Hypothalamus (tissue), 51 donors: ENCODE measurements at regions not wholly inside any gene's neighbourhood (a gene's known extent, or its start where the extent isn't known, plus 50 kb on each side); places are given as distances from the start of the nearest gene placed in this dataset.
"Not testable (repeated sequence)": the region's sequence is repeated elsewhere in the genome, so short reads cannot be mapped to it uniquely, and the experiment has no call there.

Experiments
- DNase-seq, 51 donors: peaks; one replicate each; lab custom pipeline; 2025; lab: John Stamatoyannopoulos, UW

DNA sequence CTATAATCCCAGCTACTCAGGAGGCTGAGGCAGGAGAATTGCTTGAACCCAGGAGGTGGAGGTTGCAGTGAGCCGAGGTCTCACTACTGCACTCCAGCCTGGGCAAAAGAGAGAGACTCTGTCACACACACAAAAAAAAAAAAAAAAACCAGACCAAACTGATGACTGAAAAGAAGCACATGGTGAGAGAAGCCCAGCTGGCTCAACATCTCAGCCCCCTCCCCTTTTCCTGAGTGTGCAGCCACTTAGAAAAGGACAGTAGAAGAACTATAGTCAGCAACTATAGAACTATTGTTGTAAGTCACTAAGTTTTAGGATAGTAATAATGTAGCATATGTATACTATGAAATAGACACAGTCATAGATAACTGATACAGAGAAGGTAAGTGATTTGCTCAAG is 87.2 kb upstream of the RALGPS2 start:
- DNase-seq = no peak

DNA sequence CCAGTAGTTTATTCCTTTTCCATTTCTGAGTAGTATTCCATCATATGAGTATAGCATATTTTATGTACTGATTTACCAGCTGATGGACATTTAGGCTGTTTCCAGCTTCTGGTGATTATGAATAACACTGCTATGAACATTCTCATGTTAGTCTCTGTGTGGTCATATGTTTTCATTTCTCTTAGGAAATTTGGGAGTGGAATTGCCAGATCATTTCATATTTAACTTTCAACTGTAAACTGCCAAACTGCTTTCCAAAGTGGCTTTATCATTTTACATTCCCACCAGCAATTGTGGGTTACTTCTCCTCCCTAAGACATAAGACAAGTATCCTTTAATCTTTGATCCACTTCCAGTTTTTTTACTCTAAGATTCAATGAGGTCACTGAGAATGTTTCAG is 85.7 kb upstream of the RALGPS2 start:
- no peak for DNase-seq

DNA sequence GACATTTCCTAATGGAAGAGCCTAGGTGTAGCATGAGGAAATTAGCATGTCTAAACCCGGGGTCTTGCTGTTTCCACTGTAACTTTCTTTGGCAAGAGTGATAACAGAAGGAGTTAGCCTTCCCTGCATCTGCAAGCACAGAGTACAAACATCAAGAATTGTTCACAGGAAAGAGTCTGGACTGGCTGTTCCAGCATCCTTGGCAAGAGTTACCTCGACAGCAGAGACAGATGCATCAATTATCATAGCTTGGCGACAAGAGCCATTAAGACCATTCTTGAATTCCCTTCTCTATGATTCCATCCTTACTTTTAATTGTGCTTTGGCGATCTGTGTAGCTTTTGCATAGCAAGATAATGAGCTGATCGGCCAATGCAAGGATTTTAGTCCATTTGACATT is 82.8 kb upstream of the RALGPS2 start:
- no peak for DNase-seq

DNA sequence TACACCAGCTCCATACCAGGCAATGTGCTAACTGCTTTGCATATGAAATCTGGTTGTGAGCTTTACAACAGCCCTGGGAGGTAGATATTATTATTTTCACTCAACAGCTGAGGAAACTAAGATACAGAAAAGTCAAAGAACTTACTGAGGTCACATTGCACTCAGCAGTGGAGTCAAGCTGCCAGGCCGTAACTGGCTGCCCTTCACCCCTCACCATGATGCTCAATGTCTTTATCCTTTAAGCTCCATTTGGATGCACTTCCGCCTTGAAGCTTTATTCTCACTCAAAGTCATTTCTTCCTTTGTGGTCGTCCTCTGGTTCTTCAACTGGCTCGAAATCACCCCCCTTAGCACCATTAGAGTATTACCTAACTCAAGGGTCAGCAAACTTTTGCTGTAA is 81.7 kb upstream of the RALGPS2 start:
- no peak for DNase-seq

DNA sequence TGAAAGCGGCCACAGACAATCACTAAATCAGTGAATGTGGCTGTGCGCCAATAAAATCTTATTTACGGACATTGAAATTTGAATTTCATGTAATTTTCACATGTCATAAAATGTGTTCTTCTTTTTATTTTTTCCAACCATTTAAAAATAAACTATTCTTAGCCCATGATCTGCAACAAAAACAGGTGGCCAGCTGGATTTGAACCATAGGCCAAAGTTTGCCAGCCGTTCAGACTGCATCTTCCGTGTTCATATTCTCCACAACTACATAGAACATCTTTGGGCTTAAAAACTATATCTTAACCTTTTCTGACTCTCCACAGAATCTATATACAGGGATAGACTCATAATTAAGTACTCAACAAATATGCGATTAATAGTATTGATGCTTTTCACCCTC is 81.2 kb upstream of the RALGPS2 start:
- no peak for DNase-seq

DNA sequence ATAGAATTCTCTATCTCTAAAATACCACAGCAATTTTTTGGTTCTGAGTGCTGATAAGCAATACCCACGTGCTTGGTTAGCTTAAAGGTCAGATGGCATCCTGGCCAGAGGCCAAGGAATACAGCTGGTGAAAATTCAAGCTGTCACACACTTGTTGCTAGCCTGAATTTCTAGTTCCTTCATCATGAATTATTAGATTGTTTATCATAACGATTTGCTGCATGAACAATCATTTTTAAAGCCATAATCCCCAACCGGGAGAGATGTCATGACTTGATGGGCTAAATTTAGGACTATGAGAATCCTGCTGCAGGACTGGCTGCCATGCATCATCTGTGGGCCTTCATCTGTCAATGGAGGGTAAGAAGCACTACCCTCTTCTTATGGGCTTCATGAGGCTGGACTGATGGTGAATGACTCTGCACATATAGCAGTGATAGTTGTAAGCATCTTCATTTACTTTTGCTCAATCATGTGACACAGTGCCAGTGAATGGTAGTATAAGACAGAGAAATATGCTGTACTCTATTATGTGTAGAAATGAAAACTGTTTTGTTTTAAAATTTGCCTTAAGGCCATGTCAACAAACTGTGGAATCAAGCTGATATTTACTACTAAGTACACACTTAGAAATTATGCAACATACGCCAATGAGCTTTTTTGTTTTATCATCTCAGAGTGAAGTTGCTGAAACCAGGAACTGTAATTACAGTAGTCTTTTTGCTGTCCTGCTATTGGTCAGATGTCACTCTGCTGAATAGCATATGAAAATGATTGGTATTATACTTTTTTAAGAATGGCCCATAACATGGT is 80.5 kb upstream of the RALGPS2 start:
- DNase-seq = peak in 1 of 51 donors; percentile 2

DNA sequence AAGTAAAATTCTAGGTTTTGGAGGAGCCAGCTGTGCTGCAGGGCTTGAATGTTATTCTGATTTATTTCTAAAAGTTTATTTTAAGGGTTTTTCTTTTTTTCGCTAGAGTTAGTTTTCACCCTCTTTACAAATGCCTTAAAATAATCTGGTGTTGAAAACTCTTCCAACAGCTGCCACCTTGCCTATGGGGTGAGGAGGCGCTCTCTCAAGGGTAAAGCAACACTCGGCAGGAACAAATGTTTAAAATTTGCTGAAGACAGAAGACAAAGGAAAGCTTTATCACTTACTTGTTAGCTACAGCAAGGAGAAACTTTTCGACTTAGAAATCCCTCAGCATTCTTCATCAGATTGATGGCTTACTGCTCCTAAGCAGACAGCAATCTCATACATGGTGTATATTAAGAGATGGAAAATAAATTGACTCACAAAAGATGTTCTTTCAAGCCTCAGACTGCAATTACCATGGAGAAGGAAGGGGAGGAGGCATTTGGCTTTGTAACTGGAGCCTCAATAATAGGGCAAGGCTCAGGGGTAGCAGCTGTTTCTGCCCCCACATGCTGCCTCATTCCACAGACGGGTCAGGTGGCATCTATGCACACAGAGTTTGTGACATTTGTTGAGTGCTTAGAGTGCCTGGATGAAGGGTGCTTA is 79.8 kb upstream of the RALGPS2 start:
- no peak for DNase-seq

DNA sequence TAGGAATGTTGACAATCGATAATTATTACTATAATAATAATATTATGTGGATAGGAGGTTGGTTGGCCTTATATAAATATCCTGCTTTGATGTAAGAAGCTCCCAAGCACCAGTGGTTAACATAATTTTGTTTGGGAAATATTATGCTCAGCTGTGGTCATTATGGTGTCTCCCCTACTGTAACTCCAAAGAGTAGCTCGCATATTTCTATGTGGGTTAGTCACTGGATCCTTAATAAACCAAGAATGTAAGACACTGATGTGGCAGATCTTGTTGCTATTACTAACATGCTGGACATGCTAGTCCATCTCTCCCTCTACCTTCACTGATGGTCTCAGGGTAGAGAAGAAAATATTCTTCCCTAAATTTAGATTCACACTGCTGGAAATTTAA is 79.2 kb upstream of the RALGPS2 start:
- DNase-seq = no peak

DNA sequence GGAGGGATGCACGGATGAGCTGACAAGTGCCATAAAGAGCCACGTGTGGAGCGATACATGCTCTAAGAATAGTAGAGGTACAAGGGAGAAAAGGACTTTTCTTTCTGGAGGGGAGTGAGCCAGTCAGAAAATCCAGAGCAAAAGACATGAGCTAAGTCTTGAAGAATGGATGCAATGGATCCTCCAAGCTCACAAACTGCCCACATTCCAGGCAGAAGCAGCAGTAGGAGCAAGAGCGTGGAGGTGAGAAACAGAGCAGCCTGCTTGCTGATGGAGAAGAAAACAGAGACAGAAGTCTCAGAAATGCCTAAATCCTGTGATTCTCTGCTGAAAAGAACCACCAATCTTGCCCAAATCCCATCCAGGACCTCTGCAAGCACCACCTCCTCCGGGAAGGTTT is 78.2 kb upstream of the RALGPS2 start:
- peak in 1 of 51 donors; percentile 14 for DNase-seq

DNA sequence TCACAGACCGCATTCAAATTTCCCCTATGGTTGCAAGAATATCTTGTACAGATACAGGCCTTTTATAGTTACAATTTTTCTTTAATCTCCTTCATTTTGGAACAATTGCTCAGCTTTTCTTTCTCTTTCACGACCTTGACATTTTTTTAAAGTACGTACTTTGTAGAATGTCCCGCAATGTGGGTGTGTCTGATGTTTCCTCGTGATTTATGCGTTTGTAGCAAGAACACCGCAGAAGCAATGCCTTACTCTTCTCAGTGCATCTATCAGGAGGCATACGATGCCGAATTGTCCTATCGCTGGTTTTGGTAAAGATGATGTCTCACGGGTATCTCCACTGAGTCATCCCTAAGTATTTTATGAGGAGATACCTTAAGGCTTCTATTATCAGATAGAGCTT is 76.9 kb upstream of the RALGPS2 start:
- DNase-seq = no peak

DNA sequence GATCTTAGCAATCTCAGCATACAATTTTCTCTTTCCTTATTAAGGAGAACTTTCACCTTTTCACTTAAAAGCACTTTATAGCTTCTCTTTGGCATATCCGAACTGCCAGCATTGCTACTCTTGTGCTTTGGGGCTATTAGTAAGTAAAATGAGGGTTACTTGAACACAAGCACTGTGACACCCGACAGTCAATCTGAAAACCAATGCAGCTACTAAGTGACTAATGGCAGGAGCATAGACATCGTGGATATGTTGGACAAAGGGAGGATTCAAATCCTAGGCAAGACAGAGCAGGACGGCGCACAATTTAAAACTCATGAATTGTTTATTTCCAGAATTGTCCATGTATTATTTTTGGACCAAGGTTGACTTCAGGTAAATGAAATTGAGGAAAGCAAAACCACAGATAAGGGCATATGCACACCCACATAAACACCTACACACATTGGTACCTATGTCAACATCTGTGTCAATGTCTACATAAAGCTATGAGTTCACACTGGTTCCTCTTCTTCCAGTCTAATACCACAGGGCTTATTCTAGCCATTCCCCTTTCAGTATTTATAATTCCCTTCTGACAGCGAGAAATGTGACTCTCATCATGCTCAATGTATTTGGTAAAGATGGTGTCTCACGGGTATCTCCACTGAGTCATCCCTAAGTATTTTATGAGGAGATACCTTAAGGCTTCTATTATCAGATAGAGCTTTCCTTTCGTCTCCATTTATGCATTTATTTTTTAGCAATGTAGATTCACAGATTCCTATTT is 75.3 kb upstream of the RALGPS2 start:
- no peak for DNase-seq

DNA sequence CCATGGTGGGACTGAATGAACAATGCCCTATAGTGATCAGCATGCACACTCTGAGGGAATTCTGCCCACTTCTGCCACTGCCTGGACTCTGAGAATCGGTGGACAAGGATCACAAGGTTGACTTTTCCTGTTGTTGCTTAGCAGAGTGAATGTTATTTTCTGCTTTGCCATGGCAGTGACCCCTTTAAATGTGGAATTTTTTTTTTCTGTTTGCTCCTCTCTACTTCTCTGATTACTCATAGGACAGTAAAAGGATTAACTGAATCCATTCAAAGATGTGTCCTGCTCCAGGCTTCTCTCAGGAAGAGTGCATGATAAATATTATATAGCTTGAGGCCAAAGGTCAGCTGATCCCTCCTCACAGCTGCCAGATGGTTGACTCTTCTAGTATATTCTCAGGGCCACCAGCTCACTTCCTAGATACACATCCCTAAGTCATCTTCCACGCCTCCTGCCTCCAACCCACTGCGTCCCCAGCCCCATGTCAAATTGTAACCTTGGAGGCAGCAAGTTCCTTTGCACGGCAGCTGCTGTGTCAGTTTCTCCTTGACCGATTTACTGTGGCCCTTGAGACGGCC is 74.0 kb upstream of the RALGPS2 start:
- DNase-seq = no peak

DNA sequence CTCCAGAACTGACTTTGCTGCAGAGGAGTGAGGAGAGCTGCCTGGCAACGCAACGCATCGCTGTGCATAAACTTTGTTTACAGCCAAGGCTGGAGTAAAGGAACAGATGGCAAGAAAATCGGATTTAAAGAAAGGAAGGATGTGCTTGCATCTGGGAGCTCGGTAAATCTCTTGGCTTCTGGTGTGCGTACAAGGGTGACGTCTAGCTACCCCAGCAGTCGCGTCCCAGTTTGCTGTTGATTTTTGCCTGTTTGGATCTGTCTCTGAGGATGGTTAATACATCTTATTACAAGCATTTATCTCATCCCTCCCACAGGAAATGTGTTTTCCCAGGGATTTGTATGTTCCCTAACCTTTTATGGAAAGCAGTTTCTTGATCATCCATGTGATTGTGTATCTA is 73.3 kb upstream of the RALGPS2 start:
- DNase-seq = peak in 4 of 51 donors; percentile 1 to 50 (median 8)

DNA sequence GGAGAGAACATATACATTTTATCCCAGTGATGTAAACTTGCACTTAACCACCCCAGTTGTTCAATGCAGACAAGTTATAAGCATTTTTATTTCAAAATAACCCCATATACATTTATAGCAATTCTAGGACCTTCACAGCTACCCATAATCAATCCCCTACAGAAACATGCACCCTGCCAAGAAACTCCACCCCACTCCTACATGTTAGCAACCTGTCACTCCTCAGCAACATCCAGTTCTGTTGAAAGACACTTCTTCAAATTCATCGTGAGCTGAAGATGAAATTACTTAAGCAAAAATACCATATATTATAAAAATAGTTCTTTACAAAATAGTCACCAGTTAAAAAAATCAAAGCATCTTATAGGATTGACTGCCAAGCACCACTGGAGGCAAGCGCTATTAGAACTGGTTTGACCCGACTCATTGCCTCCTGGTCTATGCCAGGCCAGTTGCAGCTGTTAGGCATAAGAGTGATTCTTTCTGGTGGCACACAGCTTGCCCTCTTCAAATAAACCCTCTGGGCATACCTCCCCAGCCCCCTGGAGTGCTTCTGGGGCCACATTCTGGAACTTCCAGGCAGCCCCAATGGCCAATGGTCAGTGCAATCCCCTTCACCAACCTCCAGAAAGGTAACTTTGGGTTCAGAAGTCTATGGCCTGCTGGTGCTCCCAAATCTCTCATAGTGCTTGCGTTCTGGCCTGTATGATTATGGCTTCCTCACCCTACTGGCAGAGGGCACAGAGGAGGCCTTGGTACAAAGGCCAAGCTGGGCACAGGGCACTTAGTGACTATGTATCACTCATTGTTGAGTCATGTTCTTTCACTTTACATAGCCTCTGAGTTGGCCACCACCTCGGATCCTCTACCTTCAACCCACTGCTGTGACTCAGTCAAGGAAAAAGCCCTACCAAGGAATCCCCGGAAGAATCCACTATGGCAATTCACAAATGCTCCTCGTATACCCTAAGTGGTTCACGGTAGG is 72.2 kb upstream of the RALGPS2 start:
- no peak for DNase-seq

DNA sequence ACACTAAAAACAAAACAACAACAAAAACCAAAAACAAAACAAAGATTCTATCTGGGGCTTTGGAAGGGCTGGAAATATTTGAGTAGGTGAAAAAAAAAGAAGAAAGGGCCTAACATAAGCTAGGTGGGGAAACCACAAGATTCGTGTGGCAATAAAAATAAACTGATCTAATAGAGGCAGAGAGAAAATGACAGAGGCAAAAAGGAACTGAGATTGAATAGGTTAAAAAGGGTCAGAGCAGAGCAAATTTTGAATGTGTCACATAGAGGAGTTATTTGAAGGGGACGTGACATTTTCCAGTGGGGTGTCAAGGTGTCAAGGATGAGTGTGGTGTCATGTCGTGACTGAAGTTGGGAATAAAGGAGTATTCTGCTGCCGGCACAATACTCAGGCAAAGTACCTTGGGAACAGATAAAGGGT is 65.2 kb upstream of the RALGPS2 start:
- DNase-seq = no peak

DNA sequence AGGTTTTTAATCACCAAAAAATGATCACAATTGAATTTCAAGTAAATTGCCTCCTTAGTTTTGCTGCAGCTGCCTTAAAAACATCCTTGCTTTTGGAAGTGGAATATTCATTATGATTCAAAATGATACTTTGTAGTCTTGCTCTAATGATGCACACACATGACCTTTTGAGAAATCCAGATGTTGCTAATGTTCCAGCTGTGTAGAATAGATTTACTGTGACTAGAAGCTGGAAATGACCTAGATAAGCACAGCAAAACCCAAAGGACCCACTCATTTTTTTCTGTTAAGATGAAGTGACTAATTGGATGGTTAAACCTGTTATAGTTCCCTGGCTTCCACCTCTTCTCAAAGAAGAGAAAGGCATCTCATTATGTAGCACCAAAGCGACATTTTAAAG is 64.6 kb upstream of the RALGPS2 start:
- DNase-seq = no peak

DNA sequence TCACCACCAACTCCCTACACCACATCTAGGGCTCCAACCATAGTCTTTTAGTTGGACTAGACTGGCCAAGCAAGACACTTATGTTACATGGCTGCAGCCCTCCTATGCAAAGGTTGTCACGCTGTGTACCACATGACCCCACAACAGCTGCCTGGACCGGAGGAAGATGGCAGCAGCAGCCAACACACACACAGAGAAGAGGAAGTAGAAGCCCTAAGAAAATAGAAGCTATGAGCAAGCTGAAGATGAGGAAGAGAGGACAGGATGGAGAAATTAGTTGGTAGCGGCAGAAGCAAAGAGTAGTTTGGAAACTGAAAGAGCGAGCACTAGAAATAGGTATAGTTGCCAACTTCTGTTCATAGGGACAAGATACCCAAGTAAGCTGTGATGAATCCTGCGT is 60.8 kb upstream of the RALGPS2 start:
- peak in 1 of 51 donors; percentile 3 for DNase-seq

DNA sequence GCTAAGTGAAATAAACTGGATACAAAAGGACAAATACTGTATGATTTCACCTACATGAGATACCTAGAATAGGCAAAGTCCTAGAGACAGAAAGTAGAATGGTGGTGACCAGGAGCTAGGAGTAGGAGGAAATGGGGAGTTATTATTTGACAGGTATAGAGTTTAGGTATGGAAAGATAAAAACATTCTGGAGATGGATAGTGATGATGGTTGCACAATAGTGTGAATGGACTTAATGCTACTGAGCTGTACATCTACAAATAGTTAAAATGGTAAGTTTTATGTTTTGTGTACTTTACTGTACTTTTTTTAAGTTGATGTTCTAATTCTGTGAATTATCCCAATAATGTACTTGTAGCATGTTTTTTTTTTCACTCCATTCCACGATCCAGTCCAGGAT is 59.5 kb upstream of the RALGPS2 start:
- DNase-seq = no peak

DNA sequence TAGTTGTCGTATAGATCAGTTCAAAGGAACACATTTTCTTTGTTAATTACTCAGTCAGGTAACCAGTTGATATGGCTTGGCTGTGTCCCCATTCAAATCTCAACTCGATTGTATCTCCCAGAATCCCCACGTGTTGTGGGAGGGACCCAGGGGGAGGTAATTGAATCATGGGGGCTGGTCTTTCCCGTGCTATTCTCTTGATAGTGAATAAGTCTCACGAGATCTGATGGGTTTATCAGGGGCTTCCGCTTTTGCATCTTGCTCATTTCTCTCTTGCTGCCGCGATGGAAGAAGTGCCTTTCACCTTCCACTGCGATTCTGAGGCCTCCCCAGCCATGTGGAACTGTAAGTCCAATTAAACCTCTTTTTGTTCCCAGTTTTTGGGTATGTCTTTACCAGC is 58.2 kb upstream of the RALGPS2 start:
- DNase-seq = not testable (repeated sequence)

DNA sequence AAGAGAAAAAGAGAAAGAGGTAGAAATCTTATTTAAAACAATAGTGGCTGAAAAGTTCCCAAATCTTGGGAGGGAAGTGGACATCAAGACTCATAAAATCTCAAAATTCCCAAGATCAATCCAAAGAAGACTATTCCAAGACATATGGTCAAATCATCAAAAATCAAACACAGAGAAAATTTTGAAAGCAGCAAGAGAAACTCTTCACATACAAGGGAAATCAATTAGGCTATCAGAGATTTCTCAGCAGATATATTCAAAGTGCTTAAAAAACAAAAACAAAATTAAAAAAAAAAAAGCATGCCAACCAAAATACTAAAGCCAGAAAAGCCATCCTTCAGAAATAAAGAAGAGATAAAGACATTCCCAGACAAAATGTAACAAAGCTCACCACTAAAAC is 52.6 kb upstream of the RALGPS2 start:
- no peak for DNase-seq
